Activated T-cell treated with anti-CD3 and anti-CD28 coated beads, Interleukin-2, amount 50 U/mL, for 1 hour (primary cell): ENCODE measurements at regions not wholly inside any gene's neighbourhood (a gene's known extent, or its start where the extent isn't known, plus 50 kb on each side); places are given as distances from the start of the nearest gene placed in this dataset.

Experiments
- DNase-seq: peaks from one replicate; pipeline ENCODE4 v3.0.0-alpha.2; 2020

GRCh38 chr2:2674831-2675230 is 343.8 kb upstream of the MYT1L start:
- no peak for DNase-seq

GRCh38 chr2:2673406-2673805 is 342.3 kb upstream of the MYT1L start:
- DNase-seq, result no peak

GRCh38 chr2:2672249-2672648 is 341.2 kb upstream of the MYT1L start:
- DNase-seq, result no peak

- no peak for DNase-seq
Observed at GRCh38 chr2:2671826-2672225, 340.8 kb upstream of the MYT1L start.

- no peak for DNase-seq
Observed at GRCh38 chr2:2669316-2669715, 338.2 kb upstream of the MYT1L start.

- DNase-seq, result no peak
Observed at GRCh38 chr2:2668681-2669265, 337.7 kb upstream of the MYT1L start.

GRCh38 chr2:2667690-2668089 is 336.6 kb upstream of the MYT1L start:
- DNase-seq, result no peak

- no peak for DNase-seq
Observed at GRCh38 chr2:2665834-2666133, 334.7 kb upstream of the MYT1L start.

GRCh38 chr2:2664989-2665833 is 334.1 kb upstream of the MYT1L start:
- no peak for DNase-seq

GRCh38 chr2:2663401-2664036 is 332.4 kb upstream of the MYT1L start:
- no peak for DNase-seq

GRCh38 chr2:2662847-2663356 is 331.8 kb upstream of the MYT1L start:
- no peak for DNase-seq

- DNase-seq, result no peak
Observed at GRCh38 chr2:2662037-2662846, 331.2 kb upstream of the MYT1L start.

GRCh38 chr2:2660789-2661355 is 329.8 kb upstream of the MYT1L start:
- no peak for DNase-seq

GRCh38 chr2:2657121-2657962 is 326.3 kb upstream of the MYT1L start:
- DNase-seq, result no peak

GRCh38 chr2:2656115-2657011 is 325.3 kb upstream of the MYT1L start:
- no peak for DNase-seq

GRCh38 chr2:2655453-2656114 is 324.5 kb upstream of the MYT1L start:
- no peak for DNase-seq

- DNase-seq, result no peak
Observed at GRCh38 chr2:2653231-2653630, 322.2 kb upstream of the MYT1L start.

- peak; percentile 4 for DNase-seq
Observed at GRCh38 chr2:2650608-2651375, 319.7 kb upstream of the MYT1L start.
